GM12873 (cell line): ENCODE measurements at regions not wholly inside any gene's neighbourhood (a gene's known extent, or its start where the extent isn't known, plus 50 kb on each side); places are given as distances from the start of the nearest gene placed in this dataset.

Experiments used
- CTCF ChIP-seq: IDR thresholded peaks from 2 replicates; pipeline ENCODE4 v1.5.1; 2012; ENCODE audit warnings: low read depth, mild to moderate bottlenecking, moderate library complexity, low read length, control low read depth; ENCODE audit not compliant: insufficient read depth; ENCODE audit errors: missing control alignments

DNA sequence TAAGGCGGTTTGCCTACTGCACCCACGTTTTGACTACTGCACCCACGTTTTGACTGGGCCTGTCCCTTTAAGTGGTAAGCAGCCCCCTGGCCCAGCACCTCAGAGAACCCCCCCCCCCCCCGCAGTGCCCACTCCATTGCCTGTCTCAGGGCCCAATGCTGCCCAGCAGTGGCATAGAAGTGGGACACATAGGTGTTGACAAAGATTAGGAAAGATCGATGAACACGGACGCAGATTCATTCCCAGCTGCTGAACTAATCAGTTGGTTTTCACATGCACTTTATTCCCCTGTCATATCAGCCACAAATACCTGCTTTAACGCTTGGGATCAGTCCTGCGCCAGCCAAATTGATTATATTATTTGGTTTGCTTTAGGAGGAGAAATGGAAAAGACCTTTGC is 268.8 kb upstream of the SKOR2 start:
- TF ChIP-seq CTCF, result no peak

GRCh38 chr18:47519706-47520105 is 268.2 kb upstream of the SKOR2 start:
- TF ChIP-seq CTCF, result no peak

GRCh38 chr18:47519277-47519676 is 267.8 kb upstream of the SKOR2 start:
- TF ChIP-seq CTCF, result no peak

DNA sequence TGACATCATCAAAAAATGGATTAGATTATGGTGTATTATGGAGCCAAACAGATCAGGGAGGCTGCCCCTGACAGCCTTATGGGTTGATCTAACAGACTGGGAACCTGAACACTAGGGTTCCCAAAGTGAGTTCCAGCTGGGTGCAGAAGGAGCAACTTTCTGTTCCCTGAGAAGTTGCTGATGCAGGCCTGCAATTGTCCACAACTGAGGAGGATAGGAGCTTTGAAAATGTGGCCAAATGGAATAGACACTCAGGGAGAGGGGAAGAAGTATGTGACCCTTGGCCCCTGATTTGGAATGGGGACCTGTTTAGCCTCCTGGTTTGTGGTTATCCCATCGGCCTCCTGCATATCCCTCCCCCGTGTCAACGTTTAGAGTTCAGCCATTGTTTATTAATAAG is 262.2 kb upstream of the SKOR2 start:
- no peak for TF ChIP-seq CTCF

DNA sequence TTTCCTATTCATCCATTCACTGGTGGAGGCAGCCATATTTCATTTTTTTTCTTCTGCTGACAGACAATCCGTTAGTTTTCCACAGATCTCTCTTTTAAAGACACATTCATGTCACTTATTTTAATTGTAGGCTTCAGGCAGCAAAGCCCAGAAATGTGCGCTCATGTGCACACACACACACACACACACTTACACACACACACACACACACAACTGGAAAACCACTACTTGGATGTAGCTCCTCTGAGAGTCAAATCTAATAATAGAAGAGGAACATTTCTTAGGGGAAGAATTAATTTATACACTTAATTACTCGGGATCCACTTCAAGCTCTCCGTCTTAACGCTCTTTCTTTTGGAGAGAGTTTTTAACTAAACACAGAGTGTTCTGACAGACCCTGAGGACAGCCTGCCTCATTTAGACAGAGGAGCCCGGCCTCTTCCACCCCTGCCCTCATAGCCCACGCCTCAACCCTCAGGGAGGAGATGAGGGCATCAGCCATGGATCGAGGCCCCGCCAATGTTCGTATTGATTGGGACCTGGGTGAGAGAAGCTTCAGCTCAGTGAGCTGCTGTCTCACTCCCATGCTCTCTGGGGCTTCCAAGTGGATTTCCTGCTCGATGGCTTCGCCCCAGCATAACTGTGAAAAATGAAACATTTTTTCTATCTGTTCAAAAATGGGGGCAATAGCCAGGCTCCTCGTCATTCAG is 261.4 kb upstream of the SKOR2 start:
- TF ChIP-seq CTCF, result no peak

GRCh38 chr18:47512056-47512455 is 260.6 kb upstream of the SKOR2 start:
- TF ChIP-seq CTCF, result no peak

DNA sequence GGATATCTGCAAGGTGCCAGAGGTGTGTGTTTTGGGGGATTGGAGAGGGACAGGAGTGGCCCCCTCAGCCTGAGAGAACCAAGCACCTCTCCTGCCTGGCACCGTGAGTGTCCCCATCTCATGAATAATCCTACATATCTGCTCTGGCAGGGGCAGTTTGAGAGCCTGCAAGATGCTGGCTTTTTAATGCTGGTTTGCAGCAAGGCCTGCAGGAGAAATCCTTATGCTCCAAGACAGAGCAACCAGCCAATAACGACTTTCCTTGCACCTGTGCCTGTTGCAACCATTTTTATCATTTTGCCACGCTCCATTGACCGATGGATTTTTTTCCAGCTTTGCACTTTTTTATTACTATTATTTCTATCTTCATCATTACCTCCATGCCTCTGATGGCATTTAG is 259.4 kb upstream of the SKOR2 start:
- no peak for TF ChIP-seq CTCF
